ENCODE measurements at regions not wholly inside any gene's neighbourhood (a gene's known extent, or its start where the extent isn't known, plus 50 kb on each side); places are given as distances from the start of the nearest gene placed in this dataset.

GRCh38 chr2:14114275-14114674 lies 518.2 kb upstream of the LRATD1 start:
- TF ChIP-seq CTCF (IDR thresholded peaks at IDR 0.05; ENCODE audit: low read depth, low read length), result no peak
- TF ChIP-seq EZH2phosphoT487 (IDR thresholded peaks at IDR 0.05; ENCODE audit: low read depth), result no peak

Data from OCI-LY3 (cell line).